Central memory CD4-positive, alpha-beta T cell (primary cell): ENCODE measurements at regions not wholly inside any gene's neighbourhood (a gene's known extent, or its start where the extent isn't known, plus 50 kb on each side); places are given as distances from the start of the nearest gene placed in this dataset.

Experiments used
- DNase-seq: peaks from one replicate; pipeline ENCODE4 v3.0.0; 2022

DNA sequence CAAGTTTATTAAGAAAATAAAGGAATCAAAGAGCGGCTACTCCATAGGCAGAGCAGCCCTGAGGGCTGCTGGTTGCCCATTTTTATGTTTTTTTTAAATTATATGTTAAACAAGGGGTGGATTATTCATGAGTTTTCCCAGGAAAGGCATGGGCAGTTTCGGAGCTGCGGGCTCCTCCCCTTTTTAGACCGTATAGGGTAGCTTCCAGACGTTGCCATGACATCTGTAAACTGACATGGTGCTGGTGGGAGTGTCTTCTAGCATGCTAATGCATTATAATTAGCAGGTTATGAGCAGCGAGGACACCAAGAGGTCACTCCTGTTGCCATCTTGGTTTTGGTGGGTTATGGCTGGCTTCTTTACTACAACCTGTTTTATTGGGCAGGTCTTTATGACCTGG is 301.8 kb downstream of the TFAP2C start:
- no peak for DNase-seq

DNA sequence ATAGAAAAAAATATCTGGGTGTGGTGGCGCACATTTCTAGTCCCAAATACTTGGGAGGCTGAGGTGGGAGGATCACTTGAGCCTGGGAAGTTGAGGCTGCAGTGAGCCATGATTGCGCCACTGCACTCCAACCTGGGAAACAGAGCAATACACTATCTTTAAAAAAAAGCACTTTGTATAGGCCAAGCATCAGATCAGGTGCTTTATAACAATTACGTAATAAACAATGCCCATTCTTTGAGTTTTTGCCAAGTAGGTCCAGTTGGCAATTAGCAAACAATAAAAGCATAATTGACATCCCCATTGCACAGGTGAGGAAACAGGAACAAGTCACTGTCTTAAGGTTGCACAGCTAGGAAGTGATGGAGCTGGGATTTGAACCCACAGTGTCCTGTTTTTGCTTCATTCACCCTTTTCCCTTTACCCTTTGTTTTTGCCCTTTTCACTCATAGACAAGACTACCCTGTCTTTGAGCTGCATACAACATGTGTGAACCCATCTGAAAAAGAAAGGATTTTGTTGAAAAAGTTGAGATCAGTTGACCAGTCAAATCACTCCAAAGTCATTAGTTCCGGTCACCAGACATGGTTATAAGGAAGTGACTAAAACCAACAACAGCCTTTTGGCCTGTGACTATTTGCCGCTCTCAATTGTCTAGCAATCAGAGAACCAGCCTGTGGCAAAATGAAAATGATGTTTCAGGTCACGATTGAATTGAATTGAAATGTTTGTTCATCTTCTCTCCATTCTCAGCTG is 303.6 kb downstream of the TFAP2C start:
- DNase-seq = no peak

DNA sequence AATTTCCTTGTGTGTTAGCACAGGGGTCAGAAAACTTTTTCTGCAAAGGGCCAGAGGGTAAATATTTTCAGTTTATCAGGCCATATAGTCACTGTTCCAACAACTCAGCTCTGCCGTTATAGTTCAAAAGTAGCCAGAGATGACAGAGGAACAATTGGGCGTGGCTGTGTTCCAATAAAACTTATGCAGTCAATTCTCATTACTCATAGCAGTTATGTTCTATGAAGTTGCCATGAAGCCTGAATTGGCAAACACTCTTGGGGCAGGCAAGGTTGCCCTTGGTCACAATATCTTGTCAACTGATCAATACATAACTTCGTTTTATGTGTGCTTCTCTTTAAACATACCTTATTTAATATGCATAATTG is 304.2 kb downstream of the TFAP2C start:
- DNase-seq = no peak

GRCh38 chr20:56934888-56935287 is 305.8 kb downstream of the TFAP2C start:
- no peak for DNase-seq

DNA sequence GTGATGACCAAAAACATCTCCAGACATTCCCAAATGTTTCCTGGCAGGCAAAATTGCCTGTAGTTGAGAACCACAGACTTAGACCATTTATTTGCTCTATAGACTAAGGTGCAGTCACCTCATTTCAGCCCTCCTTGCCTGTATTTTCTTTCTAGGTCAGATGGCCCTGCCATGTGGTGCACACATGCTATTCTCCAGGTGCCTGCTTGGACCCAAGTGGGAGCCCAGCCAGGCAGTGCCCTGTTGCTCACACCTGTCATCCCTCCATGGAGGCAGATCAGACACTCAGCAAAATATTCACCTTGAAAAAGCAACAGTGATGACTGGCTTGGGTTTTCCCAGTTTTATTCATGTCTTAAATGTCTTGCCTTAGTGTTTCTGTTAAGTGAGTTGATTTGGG is 311.4 kb downstream of the TFAP2C start:
- DNase-seq = no peak

DNA sequence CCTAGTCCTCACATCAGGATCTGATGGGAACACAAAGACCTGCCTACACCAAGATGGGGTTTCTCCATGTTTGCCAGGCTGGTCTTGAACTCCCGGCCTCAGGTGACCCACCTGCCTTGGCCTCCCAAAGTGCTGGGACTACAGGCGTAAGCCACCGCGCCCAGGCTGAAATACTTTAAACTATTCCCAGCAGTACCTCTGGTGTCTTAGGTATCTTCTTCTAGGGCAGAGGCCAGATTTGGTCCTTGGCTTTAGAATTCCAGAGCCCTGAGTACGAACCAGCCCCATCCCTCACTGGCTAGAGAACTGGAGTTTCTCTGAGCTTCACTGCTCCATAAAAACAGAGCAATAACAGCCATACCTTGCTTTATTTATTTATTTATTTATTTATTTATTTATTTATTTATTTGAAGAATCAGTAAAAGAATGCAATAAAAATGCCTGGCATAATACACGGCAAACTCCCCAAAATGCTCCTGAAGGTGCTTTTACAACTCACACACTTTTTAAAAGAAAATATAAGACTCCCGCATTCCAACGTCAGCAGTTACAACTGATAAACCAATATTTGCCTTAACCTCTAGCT is 312.1 kb downstream of the TFAP2C start:
- DNase-seq = no peak

DNA sequence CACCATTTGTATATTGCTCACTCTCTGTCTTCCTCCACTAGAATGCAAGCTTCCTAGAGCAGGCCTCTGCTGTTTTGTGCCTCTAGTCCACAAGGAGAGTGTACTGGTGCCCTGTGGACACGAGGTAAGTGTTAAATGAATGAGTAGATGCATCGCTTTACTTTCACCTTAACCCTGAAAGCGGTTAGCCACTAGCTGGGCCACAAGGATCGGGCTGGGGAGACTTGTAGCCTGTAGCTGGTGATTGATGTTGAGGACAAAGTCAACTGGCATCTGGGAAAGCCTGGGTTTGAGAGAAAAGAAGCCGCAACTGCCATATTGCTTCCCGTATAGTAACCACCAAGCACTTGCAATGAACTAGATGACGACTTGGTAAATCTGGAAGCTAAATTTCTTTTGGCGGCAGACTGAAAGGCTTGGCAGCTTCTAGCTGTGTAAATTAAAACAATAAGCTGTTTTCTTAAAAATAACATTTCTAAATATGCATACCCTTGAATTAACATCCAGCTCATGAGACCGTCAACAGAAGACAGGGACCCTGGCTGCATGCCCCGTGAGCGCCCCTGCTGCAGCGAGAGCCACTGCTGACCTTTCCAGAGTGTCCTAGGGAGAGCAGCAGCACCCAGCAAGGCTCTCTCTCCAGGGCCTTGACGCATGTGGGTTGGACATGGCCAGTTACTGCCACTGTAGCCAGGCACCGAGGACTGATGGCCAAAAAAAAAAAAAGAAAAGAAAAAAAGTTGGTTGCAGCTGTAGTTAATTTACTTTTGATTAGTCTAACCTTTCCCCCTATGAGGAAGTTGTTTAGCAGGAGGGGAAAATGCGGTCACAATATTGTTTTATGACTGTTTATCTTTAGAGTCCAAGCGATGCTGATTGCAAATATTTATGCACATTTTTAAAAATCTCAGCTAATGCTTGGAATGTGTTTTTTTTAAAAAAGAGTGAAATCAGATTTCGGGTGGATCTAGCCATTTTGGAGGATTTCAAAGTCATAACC is 315.1 kb downstream of the TFAP2C start:
- no peak for DNase-seq

- DNase-seq = no peak
Measured at GRCh38 chr20:56945057-56945456, 316.0 kb downstream of the TFAP2C start.

DNA sequence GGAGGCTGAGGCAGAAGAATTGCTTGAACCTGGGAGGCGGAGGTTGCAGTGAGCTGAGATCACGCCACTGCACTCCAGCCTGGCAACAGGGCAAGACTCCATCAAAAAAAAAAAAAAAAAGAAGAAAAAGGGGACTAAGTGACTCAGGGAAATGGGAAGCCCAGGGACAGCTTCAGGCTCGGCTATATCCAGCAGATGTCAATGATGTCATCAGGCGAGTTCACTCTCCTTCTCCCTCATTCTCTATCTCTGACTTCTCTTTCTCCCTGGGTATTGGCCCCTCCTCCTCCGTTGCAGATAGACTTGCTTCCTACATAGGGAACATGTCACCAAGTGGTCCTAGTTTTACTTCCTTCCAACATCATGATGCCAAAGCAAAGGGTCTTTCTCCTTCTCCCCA is 316.8 kb downstream of the TFAP2C start:
- no peak for DNase-seq

- DNase-seq = no peak
Measured at GRCh38 chr20:56949318-56949717, 317.1 kb downstream of the BMP7 start.

GRCh38 chr20:56952258-56953047 is 314.0 kb downstream of the BMP7 start:
- DNase-seq = no peak

DNA sequence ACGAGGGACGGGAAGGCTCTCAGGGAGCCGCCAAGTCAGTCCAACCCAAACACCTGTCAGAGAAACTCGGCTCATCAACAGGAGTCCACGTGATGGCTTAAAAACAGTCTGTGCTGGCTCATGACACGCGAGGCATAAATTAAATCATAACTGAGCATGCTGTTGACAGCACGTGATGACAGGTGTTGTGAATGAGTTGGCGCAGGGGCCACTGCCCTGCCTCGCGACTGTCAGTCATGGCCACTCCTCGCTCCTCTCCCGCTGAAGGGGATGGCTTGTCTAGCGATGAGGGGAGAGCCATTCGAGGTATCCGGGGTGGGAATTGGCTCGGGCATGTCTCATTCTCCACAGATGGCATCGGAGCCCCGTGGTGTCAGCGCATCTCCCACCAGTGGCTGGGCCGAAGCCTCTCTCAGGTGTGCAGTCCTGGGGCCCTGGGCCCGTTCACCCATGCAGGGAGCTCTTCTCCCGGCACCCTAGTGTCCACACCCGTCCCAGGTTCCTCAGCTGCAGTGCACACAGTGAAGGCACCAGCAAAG is 313.3 kb downstream of the BMP7 start:
- DNase-seq = no peak

DNA sequence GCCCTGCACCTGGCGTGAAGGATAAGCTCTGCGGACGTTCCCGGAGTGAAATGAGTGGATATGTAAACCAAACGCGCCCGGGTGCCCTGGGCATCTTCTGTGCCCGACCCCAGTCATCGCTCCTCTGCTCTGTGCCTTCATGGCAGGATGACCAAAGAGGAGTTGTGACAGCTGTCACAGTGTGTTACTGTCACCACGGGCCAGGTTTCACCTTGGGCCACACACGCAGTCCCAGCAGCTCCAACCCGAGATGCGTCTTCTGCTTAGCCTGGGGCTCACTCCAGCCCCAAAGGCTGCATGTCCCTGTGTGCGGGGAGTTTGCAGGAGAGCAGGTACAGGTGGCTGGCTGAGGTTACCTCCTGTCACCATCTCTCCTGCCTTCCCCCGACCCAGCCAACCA is 311.6 kb downstream of the BMP7 start:
- DNase-seq = no peak

DNA sequence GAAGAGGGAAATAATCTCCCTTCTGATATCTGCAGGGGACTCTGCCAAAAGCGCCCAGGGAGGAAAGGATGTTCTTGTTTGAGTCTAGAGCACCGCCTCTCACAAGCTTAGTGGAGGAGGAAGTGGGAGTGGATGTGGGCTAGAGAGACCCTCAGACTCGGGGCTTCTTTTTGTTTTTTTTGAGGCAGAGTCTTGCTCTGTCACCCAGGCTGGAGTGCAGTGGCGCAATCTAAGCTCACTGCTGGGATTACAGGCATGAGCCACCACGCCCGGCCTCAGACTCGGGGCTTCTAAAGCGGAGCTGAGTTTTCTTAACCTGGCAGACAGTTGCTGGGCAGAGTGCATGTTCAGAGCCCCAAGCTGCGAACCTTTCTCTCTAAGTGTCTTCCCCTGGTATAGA is 310.8 kb downstream of the BMP7 start:
- no peak for DNase-seq

GRCh38 chr20:56956534-56956933 is 309.9 kb downstream of the BMP7 start:
- DNase-seq = no peak

DNA sequence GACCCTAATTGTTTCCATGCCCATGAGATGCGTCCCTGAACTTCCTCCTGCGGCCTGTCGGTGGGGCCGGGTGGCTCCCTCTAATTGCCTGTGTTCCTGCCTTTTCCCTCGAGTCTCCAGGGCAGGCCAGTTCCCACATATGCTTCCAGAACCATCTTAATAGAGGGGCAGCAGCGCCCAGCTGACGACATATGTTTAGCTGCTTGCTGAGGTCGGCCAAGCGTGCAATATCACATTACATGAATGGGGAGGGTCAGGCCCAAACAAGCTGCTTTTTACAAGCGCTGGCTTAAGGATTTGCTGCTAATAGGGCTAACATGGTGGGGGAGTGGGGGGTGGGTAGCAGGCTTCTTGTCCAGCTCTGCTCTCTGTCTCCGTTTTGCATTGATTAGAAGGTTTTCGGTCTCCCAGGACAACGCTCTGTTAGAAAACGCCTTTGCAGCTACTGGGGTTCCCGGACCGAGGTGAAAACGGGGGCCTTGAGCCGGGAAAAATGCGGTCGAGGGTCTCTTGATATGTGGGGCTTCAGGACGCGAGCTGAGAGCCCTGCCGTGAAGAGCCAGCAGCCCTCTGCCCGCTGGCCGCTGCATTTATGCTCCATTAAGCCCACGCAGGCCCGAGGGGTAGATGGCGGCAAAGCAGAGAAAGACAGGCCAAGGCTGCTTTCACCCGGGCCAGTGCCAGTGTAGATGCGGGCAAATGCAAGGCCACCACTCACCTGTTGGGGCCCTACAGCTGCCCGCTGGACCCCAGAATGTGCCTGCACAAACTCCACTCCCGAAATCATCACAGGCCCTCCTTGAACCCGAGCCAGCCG is 308.5 kb downstream of the BMP7 start:
- no peak for DNase-seq

DNA sequence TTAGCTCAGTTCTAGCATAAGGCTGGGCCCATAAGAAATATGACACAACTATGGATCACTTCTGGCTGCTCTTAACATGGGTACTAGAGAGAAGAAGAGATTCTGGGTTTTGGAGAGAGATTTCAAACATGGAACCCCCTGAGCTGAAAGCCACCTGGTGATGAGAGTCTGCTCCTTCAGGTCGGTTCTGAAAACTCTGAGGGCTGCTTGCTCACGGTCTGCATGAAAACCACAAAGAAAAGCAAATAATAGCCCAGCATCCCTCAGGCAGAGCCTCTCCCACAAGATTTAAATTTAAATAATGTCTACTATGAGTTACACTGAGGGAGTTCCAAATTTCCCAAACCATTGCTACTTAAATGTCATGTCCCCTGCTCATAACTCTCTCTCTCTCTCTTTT is 301.5 kb downstream of the BMP7 start:
- DNase-seq = no peak

GRCh38 chr20:56967916-56968315 is 298.5 kb downstream of the BMP7 start:
- no peak for DNase-seq

DNA sequence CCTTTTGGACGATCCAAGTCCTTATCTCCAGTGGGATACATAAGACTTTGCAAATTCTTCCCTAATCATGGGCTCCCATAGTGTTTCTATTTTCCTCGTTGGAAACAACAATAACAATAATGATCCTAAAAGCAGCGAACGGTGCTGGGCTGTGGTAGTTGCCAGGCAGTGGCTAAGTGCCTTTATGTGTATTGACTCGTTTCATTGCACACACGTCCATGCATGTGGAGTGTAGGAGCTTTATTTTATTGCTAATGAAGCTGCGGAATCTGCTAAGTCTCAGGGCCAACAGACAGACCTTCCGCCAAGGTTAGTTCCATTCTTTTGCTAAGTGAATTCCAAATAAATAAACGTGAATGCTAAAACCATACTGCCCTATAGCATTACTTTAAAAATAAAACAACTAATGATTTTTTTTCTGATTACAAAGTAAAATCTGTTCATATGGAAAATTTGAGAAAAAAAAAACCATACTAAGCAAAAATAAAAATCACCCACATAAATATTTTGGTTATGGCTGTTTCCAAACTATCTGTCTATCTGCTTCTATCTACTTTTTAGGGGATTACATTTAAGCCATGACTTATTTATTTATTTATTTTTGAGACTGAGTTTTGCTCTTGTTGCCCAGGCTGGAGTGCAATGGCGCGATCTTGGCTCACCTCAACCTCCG is 297.9 kb downstream of the BMP7 start:
- DNase-seq = no peak

DNA sequence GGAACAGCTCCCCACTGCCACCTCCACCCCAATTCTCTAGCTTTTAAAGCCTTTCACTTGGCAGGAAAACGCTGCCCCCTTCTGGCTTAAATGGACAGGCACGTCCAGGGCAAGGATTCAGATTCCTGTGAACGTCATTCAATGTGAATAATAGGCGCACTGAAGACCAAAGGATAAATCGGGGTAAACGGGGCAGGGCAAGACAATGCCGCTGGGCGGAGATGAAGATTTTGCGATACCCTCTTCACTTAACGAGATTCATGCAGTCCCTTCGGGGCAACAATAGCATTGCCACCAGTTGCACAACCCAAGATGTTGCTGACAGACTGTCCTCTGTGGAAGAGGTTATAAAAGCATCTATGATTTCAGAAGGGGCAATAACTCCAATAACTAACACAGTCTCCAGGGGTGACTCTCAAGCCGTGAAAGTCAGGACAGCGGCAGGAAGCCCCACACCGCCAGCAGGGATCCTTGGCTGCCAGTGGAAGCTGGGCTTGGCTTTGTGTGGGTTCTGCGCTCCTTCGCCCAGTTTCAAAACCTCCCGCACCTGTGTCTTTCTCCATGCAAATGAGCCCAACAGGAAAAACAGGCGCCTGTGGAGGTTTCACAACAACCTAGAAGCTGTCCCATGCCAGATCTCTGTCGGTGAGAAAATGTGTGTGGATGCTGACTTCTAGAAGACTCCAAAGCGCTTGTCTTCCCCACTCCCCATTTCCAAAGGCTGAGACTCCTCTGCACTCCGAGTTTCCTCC is 291.8 kb downstream of the BMP7 start:
- no peak for DNase-seq
